B cell (primary cell): ENCODE measurements at regions not wholly inside any gene's neighbourhood (a gene's known extent, or its start where the extent isn't known, plus 50 kb on each side); places are given as distances from the start of the nearest gene placed in this dataset.

ENCODE experiments used
- ATAC-seq: fragments of 200-7000 bp; cut with Tn5 transposase; one replicate; pipeline ENCODE4 v1.10.0; 2021; ENCODE audit warnings: low read depth, mild to moderate bottlenecking, moderate number of reproducible peaks, moderate library complexity
- CTCF ChIA-PET: fragments of 350-600 bp; sonication (Branson Sonifier 250); formaldehyde crosslinking; loops from one replicate; lab custom pipeline; 2021; ENCODE audit warnings: antibody characterized with exemption, inconsistent platforms; lab: Charles Lee
- POLR2A ChIA-PET: fragments of 350-600 bp; sonication (Branson Sonifier 250); formaldehyde crosslinking; loops from one replicate; lab custom pipeline; 2021; ENCODE audit warnings: antibody characterized with exemption; lab: Charles Lee
- DNase-seq: peaks from one replicate; pipeline ENCODE4 v3.0.0; 2013
- H2AFZ ChIP-seq: 2 replicates; pipeline ENCODE4 v1.6.1; 2012; ENCODE audit warnings: mild to moderate bottlenecking, low read depth, low read length; ENCODE audit not compliant: insufficient read depth, poor library complexity, severe bottlenecking
- H3K27ac ChIP-seq, 2 donors: 1 replicate in 1 of 2; 2 replicates in 1 of 2; pipeline ENCODE4 v1.5.1; 2012 to 2013; ENCODE audit warnings: low read length in 2 of 2, mild to moderate bottlenecking in 2 of 2, moderate library complexity in 1 of 2
- H3K27me3 ChIP-seq, 4 experiments: fragments of 200-600 bp in 1 of 4; sonication (generic) in 1 of 4; replicated peaks in 1 of 4; 1 replicate in 2 of 4; 2 replicates in 2 of 4; pipeline versions ENCODE4 v1.6.1 to v1.7.0; 2013 to 2016; ENCODE audit warnings: low read length in 3 of 4, mild to moderate bottlenecking in 2 of 4, mixed read lengths in 1 of 4, moderate library complexity in 1 of 4; ENCODE audit not compliant: insufficient read depth in 4 of 4, control insufficient read depth in 3 of 4; ENCODE audit errors: control extremely low read depth in 1 of 4
- H3K36me3 ChIP-seq, 2 experiments: replicated peaks in 1 of 2; 1 replicate in 1 of 2; 2 replicates in 1 of 2; pipeline versions ENCODE4 v1.6.1 to v1.7.1; 2013; ENCODE audit warnings: low read length in 1 of 2; ENCODE audit not compliant: insufficient read depth in 2 of 2, control insufficient read depth in 1 of 2; ENCODE audit errors: control extremely low read depth in 1 of 2, extremely low read depth in 1 of 2
- H3K4me1 ChIP-seq, 2 donors: fragments of 200-600 bp in 1 of 2; sonication (generic) in 1 of 2; 1 replicate in 1 of 2; 2 replicates in 1 of 2; pipeline versions ENCODE4 v1.5.1 to v1.6.1; 2013 to 2017; ENCODE audit warnings: low read length in 2 of 2; ENCODE audit not compliant: control insufficient read depth in 2 of 2, insufficient read depth in 2 of 2
- H3K4me2 ChIP-seq: replicated peaks from 2 replicates; pipeline ENCODE3; 2012; ENCODE audit warnings: mild to moderate bottlenecking, low read depth, low read length; ENCODE audit not compliant: poor library complexity, severe bottlenecking
- H3K4me3 ChIP-seq, 5 experiments: fragments of 200-600 bp in 1 of 5; sonication (generic) in 1 of 5; 1 replicate in 3 of 5; 2 replicates in 2 of 5; pipeline versions ENCODE4 v1.5.1 to v1.7.0; 2011 to 2016; ENCODE audit warnings: low read length in 4 of 5, mild to moderate bottlenecking in 4 of 5, low read depth in 2 of 5, control low read depth in 1 of 5, moderate library complexity in 1 of 5; ENCODE audit not compliant: insufficient read depth in 1 of 5; ENCODE audit errors: control extremely low read depth in 1 of 5, extremely low read depth in 1 of 5
- H3K79me2 ChIP-seq: fragments of 200-600 bp; sonication (generic); one replicate; pipeline ENCODE4 v1.6.0; 2016; ENCODE audit warnings: low read length; ENCODE audit not compliant: control insufficient read depth, insufficient read depth
- H3K9ac ChIP-seq: fragments of 200-600 bp; sonication (generic); 2 replicates; pipeline ENCODE4 v1.6.1; 2017; ENCODE audit warnings: mild to moderate bottlenecking, low read length, moderate library complexity
- H3K9me3 ChIP-seq, 3 donors: one replicate each; pipeline versions ENCODE4 v1.6.1 to v1.7.1; 2013; ENCODE audit warnings: low read length in 2 of 3; ENCODE audit not compliant: control insufficient read depth in 2 of 3, insufficient read depth in 1 of 3; ENCODE audit errors: control extremely low read depth in 1 of 3
- H4K20me1 ChIP-seq: 2 replicates; pipeline ENCODE4 v1.6.0; 2012; ENCODE audit warnings: mild to moderate bottlenecking, low read length; ENCODE audit not compliant: insufficient read depth, control insufficient read depth, poor library complexity, severe bottlenecking
- H3K27ac Mint-ChIP-seq: one replicate; pipeline ENCODE4 v1.8.0; 2021; ENCODE audit warnings: mixed read lengths
- H3K27me3 Mint-ChIP-seq: one replicate; pipeline ENCODE4 v1.8.0; 2021; ENCODE audit warnings: mixed read lengths
- H3K4me1 Mint-ChIP-seq: one replicate; pipeline ENCODE4 v1.8.0; 2021; ENCODE audit warnings: mixed read lengths
- H3K4me3 Mint-ChIP-seq: one replicate; pipeline ENCODE4 v1.8.0; 2021; ENCODE audit warnings: mixed read lengths
- H3K9me3 Mint-ChIP-seq: one replicate; pipeline ENCODE4 v1.8.0; 2022; ENCODE audit warnings: mixed read lengths; ENCODE audit not compliant: insufficient read depth
- EZH2 ChIP-seq: IDR thresholded peaks from 2 replicates; pipeline ENCODE4 v1.6.1; 2012; ENCODE audit warnings: borderline replicate concordance, low read depth, mild to moderate bottlenecking, moderate library complexity, low read length; ENCODE audit not compliant: insufficient read depth, poor library complexity, severe bottlenecking
- WGBS: methylation state at CpG from one replicate; pipeline ENCODE4 v1.1.5; 2013; ENCODE audit warnings: missing lambda C conversion rate; ENCODE audit not compliant: insufficient coverage; 5-methylcytosine and 5-hydroxymethylcytosine counted together
- intact Hi-C: fragments of 100-400 bp; cut with micrococcal nuclease; formaldehyde crosslinking; loops from one replicate; pipeline ENCODE4 v1.10.0; 2022
- TF ChIP-seq, protein P1 (sequence below): fragments of 200-600 bp; IDR thresholded peaks from one replicate; pipeline ENCODE4 v1.8.0; 2022; ENCODE audit warnings: antibody characterized with exemption, mild to moderate bottlenecking

GRCh38 chr12:43285159-43285598 lies 266.8 kb downstream of the ADAMTS20 start:
- CTCF ChIA-PET, result no interaction called here
- 60% methylated on average over 1 of the region's 4 CpGs for WGBS

DNA sequence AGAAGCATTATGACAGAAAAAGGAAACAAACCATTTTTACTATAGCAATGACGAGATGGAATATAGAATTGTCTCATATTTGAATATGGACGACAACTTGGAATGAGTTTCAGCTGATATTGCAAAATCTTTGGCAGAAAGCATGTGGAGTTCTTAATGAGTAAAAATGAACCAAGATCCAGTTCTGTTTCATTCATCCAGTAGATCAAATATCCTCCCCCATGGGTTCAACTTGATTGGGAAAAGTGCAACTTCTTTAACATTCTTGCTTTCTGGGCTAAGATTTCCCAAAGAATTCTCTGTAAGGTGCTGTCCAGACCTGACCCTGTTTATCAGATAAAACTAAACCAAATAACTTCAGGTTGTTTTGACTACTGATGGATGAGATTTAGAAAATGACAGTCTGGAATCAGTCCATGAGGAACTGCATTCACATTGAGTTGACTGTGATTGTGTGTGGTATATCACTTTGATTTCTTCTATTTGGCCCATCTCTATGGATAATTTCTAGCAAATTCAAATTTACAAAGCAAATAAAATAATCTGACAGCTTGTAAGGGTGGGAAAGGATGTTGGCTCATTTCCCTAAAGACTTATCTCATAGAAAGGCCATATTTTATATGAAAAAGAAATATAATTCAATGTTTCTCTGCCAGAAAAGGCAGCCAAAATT lies 267.4 kb downstream of the ADAMTS20 start:
- DNase-seq (no peak), ATAC-seq (no peak)
- no peaks in the 10 kb centered on the region for H3K36me3 ChIP-seq
- H3K27ac Mint-ChIP-seq, result no peak overlapping the region
- H4K20me1 ChIP-seq, result no peaks in the 10 kb centered on the region
- H3K4me1 Mint-ChIP-seq, result no peaks in the 10 kb centered on the region
- no peak overlapping the region for H3K4me2 ChIP-seq
- H3K27me3 Mint-ChIP-seq, result no peaks in the 10 kb centered on the region
- TF ChIP-seq, protein P1, sequence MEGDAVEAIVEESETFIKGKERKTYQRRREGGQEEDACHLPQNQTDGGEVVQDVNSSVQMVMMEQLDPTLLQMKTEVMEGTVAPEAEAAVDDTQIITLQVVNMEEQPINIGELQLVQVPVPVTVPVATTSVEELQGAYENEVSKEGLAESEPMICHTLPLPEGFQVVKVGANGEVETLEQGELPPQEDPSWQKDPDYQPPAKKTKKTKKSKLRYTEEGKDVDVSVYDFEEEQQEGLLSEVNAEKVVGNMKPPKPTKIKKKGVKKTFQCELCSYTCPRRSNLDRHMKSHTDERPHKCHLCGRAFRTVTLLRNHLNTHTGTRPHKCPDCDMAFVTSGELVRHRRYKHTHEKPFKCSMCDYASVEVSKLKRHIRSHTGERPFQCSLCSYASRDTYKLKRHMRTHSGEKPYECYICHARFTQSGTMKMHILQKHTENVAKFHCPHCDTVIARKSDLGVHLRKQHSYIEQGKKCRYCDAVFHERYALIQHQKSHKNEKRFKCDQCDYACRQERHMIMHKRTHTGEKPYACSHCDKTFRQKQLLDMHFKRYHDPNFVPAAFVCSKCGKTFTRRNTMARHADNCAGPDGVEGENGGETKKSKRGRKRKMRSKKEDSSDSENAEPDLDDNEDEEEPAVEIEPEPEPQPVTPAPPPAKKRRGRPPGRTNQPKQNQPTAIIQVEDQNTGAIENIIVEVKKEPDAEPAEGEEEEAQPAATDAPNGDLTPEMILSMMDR, result no peak
- no peak for TF ChIP-seq EZH2
- H3K27ac ChIP-seq, result no peak overlapping the region
- no peak overlapping the region for H3K4me3 Mint-ChIP-seq
- H2AFZ ChIP-seq, result no peak overlapping the region
- intact Hi-C loops, result loop anchor here (5.0 kb wide), 1 partner anchor 802 kb away; no protein-coding TSS in a partner anchor
- ChIA-PET POLR2A (no interaction called here), CTCF (no interaction called here)
- H3K79me2 ChIP-seq, result no peaks in the 10 kb centered on the region
- H3K27me3 ChIP-seq, result no peaks in the 10 kb centered on the region
- H3K4me3 ChIP-seq, result no peak overlapping the region
- no peak overlapping the region for H3K9ac ChIP-seq
- WGBS, result no CpG with 5 or more reads among the region's 2 CpGs
- no peaks in the 10 kb centered on the region for H3K4me1 ChIP-seq
- no peaks in the 10 kb centered on the region for H3K9me3 Mint-ChIP-seq
- no peaks in the 10 kb centered on the region for H3K9me3 ChIP-seq

More at GRCh38 chr12:43285159-43285598, 266.8 kb downstream of the ADAMTS20 start:
- Mint-ChIP-seq H3K27me3 (no peaks in the 10 kb centered on the region), H3K4me1 (no peaks in the 10 kb centered on the region), H3K9me3 (no peaks in the 10 kb centered on the region), H3K4me3 (no peak overlapping the region), H3K27ac (no peak overlapping the region)
- TF ChIP-seq EZH2, result no peak
- TF ChIP-seq, protein P1, result no peak
- H3K79me2 ChIP-seq, result no peaks in the 10 kb centered on the region
- no peak overlapping the region for H3K4me2 ChIP-seq
- H3K4me3 ChIP-seq, result no peak overlapping the region
- POLR2A ChIA-PET, result no interaction called here
- no peaks in the 10 kb centered on the region for H3K36me3 ChIP-seq
- H3K27ac ChIP-seq, result no peak overlapping the region
- no peaks in the 10 kb centered on the region for H4K20me1 ChIP-seq
- H3K27me3 ChIP-seq, result no peaks in the 10 kb centered on the region
- DNase-seq, result no peak
- intact Hi-C loops, result no loop called here
- no peaks in the 10 kb centered on the region for H3K9me3 ChIP-seq
- no peaks in the 10 kb centered on the region for H3K4me1 ChIP-seq
- no peak for ATAC-seq
- H2AFZ ChIP-seq, result no peak overlapping the region
- no peak overlapping the region for H3K9ac ChIP-seq
